ENCODE measurements at regions not wholly inside any gene's neighbourhood (a gene's known extent, or its start where the extent isn't known, plus 50 kb on each side); places are given as distances from the start of the nearest gene placed in this dataset.

DNA sequence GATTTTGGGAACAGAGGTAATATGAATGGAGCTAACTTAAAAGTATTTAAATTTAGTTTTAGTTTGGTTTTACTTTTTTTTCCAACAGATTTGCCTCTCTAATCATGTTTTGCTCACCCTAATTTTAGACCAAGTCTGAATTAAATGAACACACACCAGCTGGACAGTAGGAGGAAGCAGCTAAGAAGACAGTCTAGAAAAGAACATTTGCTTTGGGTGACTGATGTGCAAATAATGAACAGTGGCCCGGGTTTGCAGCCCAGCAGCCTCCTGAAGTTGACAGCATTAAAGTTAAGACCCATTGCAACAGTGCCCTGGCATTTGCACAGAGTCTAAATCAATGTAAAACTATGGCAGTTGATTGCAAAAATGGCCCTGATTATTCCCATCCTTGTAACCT is 66.4 kb upstream of the SORL1 start:
- Histone ChIP-seq H2AFZ (ENCODE audit: insufficient read depth, low read depth, low read length, poor library complexity, severe bottlenecking) (no peak overlapping the region), H3K4me1 (ENCODE audit: control insufficient read depth in 2 of 2, insufficient read depth in 2 of 2, low read length in 2 of 2) (peaks cover 0 to 4% of the 10 kb centered on the region in 2 donors), H3K9me3 (ENCODE audit: control extremely low read depth in 1 of 3, control insufficient read depth in 2 of 3, insufficient read depth in 1 of 3, low read length in 2 of 3) (no peaks in the 10 kb centered on the region), H4K20me1 (ENCODE audit: control insufficient read depth, insufficient read depth, low read length, poor library complexity, severe bottlenecking) (no peaks in the 10 kb centered on the region), H3K9ac (ENCODE audit: low read length) (no peak overlapping the region), H3K27me3 (replicated peaks in 1 of 4; ENCODE audit: control extremely low read depth in 1 of 4, control insufficient read depth in 3 of 4, insufficient read depth in 4 of 4, low read length in 3 of 4) (no peaks in the 10 kb centered on the region), H3K36me3 (replicated peaks in 1 of 2; ENCODE audit: control extremely low read depth in 1 of 2, control insufficient read depth in 1 of 2, extremely low read depth in 1 of 2, insufficient read depth in 2 of 2, low read length in 1 of 2) (no peaks in the 10 kb centered on the region), H3K79me2 (ENCODE audit: control insufficient read depth, insufficient read depth, low read length) (no peaks in the 10 kb centered on the region), H3K4me2 (replicated peaks; ENCODE audit: low read depth, low read length, poor library complexity, severe bottlenecking) (no peak overlapping the region), H3K4me3 (ENCODE audit: control extremely low read depth in 1 of 5, extremely low read depth in 1 of 5, insufficient read depth in 1 of 5, low read depth in 2 of 5, low read length in 4 of 5) (no peak overlapping the region), H3K27ac (ENCODE audit: low read length in 2 of 2) (no peak overlapping the region)
- Mint-ChIP-seq H3K4me1 (peaks cover 1% of the 10 kb centered on the region), H3K4me3 (no peak overlapping the region), H3K27me3 (no peaks in the 10 kb centered on the region), H3K27ac (no peak overlapping the region), H3K9me3 (ENCODE audit: insufficient read depth) (no peaks in the 10 kb centered on the region)
- 36% methylated on average over 1 of the region's 1 CpG for WGBS (ENCODE audit: insufficient coverage)
- DNase-seq (no peak), ATAC-seq (ENCODE audit: low read depth) (no peak)
- CTCF ChIA-PET = interaction anchor here (1.1 to 3.4 kb wide), 4 partner anchors 13 to 66 kb away, joined by 4 to 13 read pairs (median 4); no protein-coding TSS in a partner anchor
- POLR2A ChIA-PET = no interaction called here
- intact Hi-C loops (cut with micrococcal nuclease) = no loop called here
- no peak for TF ChIP-seq EZH2 (IDR thresholded peaks at IDR 0.05; ENCODE audit: borderline replicate concordance, insufficient read depth, low read depth, low read length, poor library complexity, severe bottlenecking)
- TF ChIP-seq, protein P1, sequence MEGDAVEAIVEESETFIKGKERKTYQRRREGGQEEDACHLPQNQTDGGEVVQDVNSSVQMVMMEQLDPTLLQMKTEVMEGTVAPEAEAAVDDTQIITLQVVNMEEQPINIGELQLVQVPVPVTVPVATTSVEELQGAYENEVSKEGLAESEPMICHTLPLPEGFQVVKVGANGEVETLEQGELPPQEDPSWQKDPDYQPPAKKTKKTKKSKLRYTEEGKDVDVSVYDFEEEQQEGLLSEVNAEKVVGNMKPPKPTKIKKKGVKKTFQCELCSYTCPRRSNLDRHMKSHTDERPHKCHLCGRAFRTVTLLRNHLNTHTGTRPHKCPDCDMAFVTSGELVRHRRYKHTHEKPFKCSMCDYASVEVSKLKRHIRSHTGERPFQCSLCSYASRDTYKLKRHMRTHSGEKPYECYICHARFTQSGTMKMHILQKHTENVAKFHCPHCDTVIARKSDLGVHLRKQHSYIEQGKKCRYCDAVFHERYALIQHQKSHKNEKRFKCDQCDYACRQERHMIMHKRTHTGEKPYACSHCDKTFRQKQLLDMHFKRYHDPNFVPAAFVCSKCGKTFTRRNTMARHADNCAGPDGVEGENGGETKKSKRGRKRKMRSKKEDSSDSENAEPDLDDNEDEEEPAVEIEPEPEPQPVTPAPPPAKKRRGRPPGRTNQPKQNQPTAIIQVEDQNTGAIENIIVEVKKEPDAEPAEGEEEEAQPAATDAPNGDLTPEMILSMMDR (IDR thresholded peaks at IDR 0.05) = no peak
